CD14-positive monocyte (primary cell): ENCODE measurements at regions not wholly inside any gene's neighbourhood (a gene's known extent, or its start where the extent isn't known, plus 50 kb on each side); places are given as distances from the start of the nearest gene placed in this dataset.
A peak's percentile ranks its signal among the peaks of the same experiment; 100 is the strongest.

Experiments
- DNase-seq, 3 donors: peaks; one replicate each; pipeline ENCODE4 v3.0.0-alpha.2; 2011 to 2022
- H2AFZ ChIP-seq: 2 replicates; pipeline ENCODE4 v1.6.0; 2012; ENCODE audit warnings: mild to moderate bottlenecking, low read depth, low read length, inconsistent platforms; ENCODE audit not compliant: insufficient read depth, poor library complexity, severe bottlenecking
- H3K27ac ChIP-seq, 2 donors: 1 replicate in 1 of 2; 2 replicates in 1 of 2; pipeline ENCODE4 v1.5.1; 2012 to 2013; ENCODE audit warnings: low read length in 2 of 2, control low read depth in 1 of 2, inconsistent platforms in 1 of 2, low read depth in 1 of 2, mild to moderate bottlenecking in 1 of 2
- H3K27me3 ChIP-seq, 2 donors: one replicate each; pipeline versions ENCODE4 v1.6.0 to v1.6.1; 2011 to 2013; ENCODE audit warnings: low read length in 2 of 2; ENCODE audit not compliant: control insufficient read depth in 2 of 2, insufficient read depth in 2 of 2
- H3K36me3 ChIP-seq, 2 donors: replicated peaks in 1 of 2; 1 replicate in 1 of 2; 2 replicates in 1 of 2; pipeline versions ENCODE4 v1.5.1 to v1.6.1; 2012 to 2013; ENCODE audit warnings: low read length in 2 of 2, control low read depth in 1 of 2, inconsistent platforms in 1 of 2, mild to moderate bottlenecking in 1 of 2; ENCODE audit not compliant: insufficient read depth in 2 of 2, control insufficient read depth in 1 of 2
- H3K4me1 ChIP-seq, 2 donors: 1 replicate in 1 of 2; 2 replicates in 1 of 2; pipeline versions ENCODE4 v1.5.1 to v1.6.1; 2012 to 2013; ENCODE audit warnings: low read length in 2 of 2, control low read depth in 1 of 2, inconsistent platforms in 1 of 2, mild to moderate bottlenecking in 1 of 2, moderate library complexity in 1 of 2; ENCODE audit not compliant: insufficient read depth in 2 of 2, control insufficient read depth in 1 of 2
- H3K4me2 ChIP-seq: replicated peaks from 2 replicates; pipeline ENCODE3; 2012; ENCODE audit warnings: low read length, moderate library complexity, mild to moderate bottlenecking; ENCODE audit not compliant: poor library complexity, severe bottlenecking; ENCODE audit errors: extremely low read depth
- H3K4me3 ChIP-seq, 3 experiments: fragments of 200-600 bp in 1 of 3; sonication (generic) in 1 of 3; replicated peaks in 1 of 3; 1 replicate in 2 of 3; 2 replicates in 1 of 3; pipeline ENCODE4 v1.5.1; 2011 to 2013; ENCODE audit warnings: low read length in 3 of 3, mild to moderate bottlenecking in 3 of 3, control low read depth in 2 of 3, low read depth in 2 of 3, inconsistent platforms in 1 of 3, moderate library complexity in 1 of 3
- H3K79me2 ChIP-seq: 2 replicates; pipeline ENCODE4 v1.6.0; 2012; ENCODE audit warnings: mild to moderate bottlenecking, control low read depth, inconsistent platforms, low read length, moderate library complexity; ENCODE audit not compliant: insufficient read depth
- H3K9ac ChIP-seq: 2 replicates; pipeline ENCODE4 v1.6.0; 2017; ENCODE audit warnings: low read length, mild to moderate bottlenecking; ENCODE audit not compliant: insufficient read depth, poor library complexity, severe bottlenecking
- H3K9me3 ChIP-seq, 2 donors: replicated peaks in 1 of 2; 1 replicate in 1 of 2; 2 replicates in 1 of 2; pipeline versions ENCODE4 v1.5.1 to v1.6.1; 2012 to 2013; ENCODE audit warnings: low read length in 2 of 2, control low read depth in 1 of 2; ENCODE audit not compliant: control insufficient read depth in 1 of 2, insufficient read depth in 1 of 2
- H4K20me1 ChIP-seq: 2 replicates; pipeline ENCODE4 v1.6.0; 2012; ENCODE audit warnings: mild to moderate bottlenecking, low read length, control low read depth, moderate library complexity; ENCODE audit not compliant: insufficient read depth
- H3K27ac Mint-ChIP-seq, 7 donors: one replicate each; pipeline ENCODE4 v1.8.0; 2020; ENCODE audit warnings: mild to moderate bottlenecking in 7 of 7, mixed read lengths in 7 of 7, moderate library complexity in 6 of 7, inconsistent platforms in 2 of 7
- H3K27me3 Mint-ChIP-seq, 3 donors: one replicate each; pipeline ENCODE4 v1.8.0; 2021 to 2022; ENCODE audit warnings: low read depth in 3 of 3, mild to moderate bottlenecking in 3 of 3, mixed read lengths in 3 of 3, moderate library complexity in 3 of 3, inconsistent platforms in 1 of 3
- H3K36me3 Mint-ChIP-seq, 2 donors: one replicate each; pipeline ENCODE4 v1.8.0; 2020; ENCODE audit warnings: mixed read lengths in 2 of 2, inconsistent platforms in 1 of 2, mild to moderate bottlenecking in 1 of 2
- H3K4me1 Mint-ChIP-seq: one replicate; pipeline ENCODE4 v1.8.0; 2020; ENCODE audit warnings: mild to moderate bottlenecking, mixed read lengths
- H3K4me3 Mint-ChIP-seq, 2 donors: one replicate each; pipeline ENCODE4 v1.8.0; 2020; ENCODE audit warnings: mild to moderate bottlenecking in 2 of 2, mixed read lengths in 2 of 2, moderate library complexity in 1 of 2
- H3K9me3 Mint-ChIP-seq, 7 donors: one replicate each; pipeline ENCODE4 v1.8.0; 2020 to 2022; ENCODE audit warnings: mixed read lengths in 7 of 7, mild to moderate bottlenecking in 6 of 7, moderate library complexity in 6 of 7, inconsistent platforms in 2 of 7
- WGBS: methylation state at CpG from one replicate; pipeline ENCODE4 v1.1.5; 2013; ENCODE audit warnings: missing lambda C conversion rate; ENCODE audit not compliant: insufficient coverage; 5-methylcytosine and 5-hydroxymethylcytosine counted together
- intact Hi-C, 2 donors: fragments of 100-400 bp; cut with micrococcal nuclease; formaldehyde crosslinking; loops; one replicate each; pipeline versions ENCODE4 v1.15.0 to v1.15.1; 2023
- TF ChIP-seq, protein P1 (sequence below): fragments of 200-600 bp; IDR thresholded peaks from one replicate; pipeline ENCODE4 v1.8.0; 2022; ENCODE audit warnings: antibody characterized with exemption, mild to moderate bottlenecking

DNA sequence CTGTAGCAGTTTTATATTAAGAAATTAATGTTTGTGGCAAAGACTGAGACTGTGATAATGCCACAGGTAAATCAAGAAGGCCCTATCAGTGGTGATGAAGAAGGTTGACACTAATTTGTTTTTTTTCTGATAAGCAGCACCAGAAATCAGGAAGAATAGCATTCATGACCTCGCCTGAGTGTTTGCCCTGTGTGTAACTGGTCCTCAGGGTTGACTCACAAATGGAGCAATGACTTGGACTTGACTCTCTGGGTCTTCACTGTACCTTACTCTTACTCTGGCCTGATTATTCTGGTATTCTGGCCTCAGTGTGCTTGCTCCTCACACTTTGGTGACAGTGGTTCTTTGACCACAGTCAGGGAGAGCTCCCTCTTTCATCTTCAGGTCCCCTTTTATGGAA is 243.9 kb downstream of the HAO1 start:
- intact Hi-C loops = no loop called here
- 86% methylated on average over 1 of the region's 1 CpG for WGBS

DNA sequence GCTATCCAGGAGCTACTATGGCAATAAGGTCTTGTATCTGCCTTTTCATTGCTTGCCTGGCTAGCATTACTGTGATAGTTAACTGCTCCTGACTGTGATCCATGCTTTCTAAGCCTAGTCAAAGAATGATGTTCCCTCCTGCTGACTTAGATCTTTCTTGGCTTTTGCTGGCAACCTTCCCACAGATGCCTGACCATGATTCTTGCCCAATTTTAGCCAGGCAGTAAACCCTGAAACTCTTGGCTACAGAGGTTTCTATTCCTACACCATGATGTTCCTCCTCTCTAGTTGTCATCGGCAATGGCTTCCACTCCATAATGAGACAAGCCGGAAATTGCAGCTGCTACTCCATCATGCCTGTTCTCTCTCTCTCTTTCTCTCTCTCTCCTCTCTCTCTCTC is 238.1 kb downstream of the HAO1 start:
- intact Hi-C loops = no loop called here
- Histone ChIP-seq H3K9ac (no peak overlapping the region), H3K27ac (no peak overlapping the region), H2AFZ (no peak overlapping the region), H3K36me3 (no peaks in the 10 kb centered on the region), H3K4me1 (no peaks in the 10 kb centered on the region), H3K27me3 (no peaks in the 10 kb centered on the region), H3K79me2 (no peaks in the 10 kb centered on the region), H3K4me2 (no peak overlapping the region), H3K4me3 (no peak overlapping the region), H3K9me3 (no peaks in the 10 kb centered on the region), H4K20me1 (no peaks in the 10 kb centered on the region)
- 91% methylated on average over 2 of the region's 2 CpGs for WGBS
- no peak for DNase-seq
- H3K4me1 Mint-ChIP-seq = no peaks in the 10 kb centered on the region
- no peak overlapping the region for H3K4me3 Mint-ChIP-seq
- peaks cover 0 to 3% (median 0%) of the 10 kb centered on the region in 7 donors for H3K9me3 Mint-ChIP-seq
- peaks cover 1 to 4% (median 2%) of the 10 kb centered on the region in 3 donors for H3K27me3 Mint-ChIP-seq
- no peaks in the 10 kb centered on the region for H3K36me3 Mint-ChIP-seq
- peak overlapping the region in 1 of 7 donors; percentile 2 for H3K27ac Mint-ChIP-seq
- TF ChIP-seq, protein P1, sequence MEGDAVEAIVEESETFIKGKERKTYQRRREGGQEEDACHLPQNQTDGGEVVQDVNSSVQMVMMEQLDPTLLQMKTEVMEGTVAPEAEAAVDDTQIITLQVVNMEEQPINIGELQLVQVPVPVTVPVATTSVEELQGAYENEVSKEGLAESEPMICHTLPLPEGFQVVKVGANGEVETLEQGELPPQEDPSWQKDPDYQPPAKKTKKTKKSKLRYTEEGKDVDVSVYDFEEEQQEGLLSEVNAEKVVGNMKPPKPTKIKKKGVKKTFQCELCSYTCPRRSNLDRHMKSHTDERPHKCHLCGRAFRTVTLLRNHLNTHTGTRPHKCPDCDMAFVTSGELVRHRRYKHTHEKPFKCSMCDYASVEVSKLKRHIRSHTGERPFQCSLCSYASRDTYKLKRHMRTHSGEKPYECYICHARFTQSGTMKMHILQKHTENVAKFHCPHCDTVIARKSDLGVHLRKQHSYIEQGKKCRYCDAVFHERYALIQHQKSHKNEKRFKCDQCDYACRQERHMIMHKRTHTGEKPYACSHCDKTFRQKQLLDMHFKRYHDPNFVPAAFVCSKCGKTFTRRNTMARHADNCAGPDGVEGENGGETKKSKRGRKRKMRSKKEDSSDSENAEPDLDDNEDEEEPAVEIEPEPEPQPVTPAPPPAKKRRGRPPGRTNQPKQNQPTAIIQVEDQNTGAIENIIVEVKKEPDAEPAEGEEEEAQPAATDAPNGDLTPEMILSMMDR = no peak

More for the DNA sequence above, 243.9 kb downstream of the HAO1 start:
- no peaks in the 10 kb centered on the region for H3K4me1 ChIP-seq
- TF ChIP-seq, protein P1 = no peak
- H3K9ac ChIP-seq = no peak overlapping the region
- Mint-ChIP-seq H3K27ac (no peak overlapping the region), H3K9me3 (peaks cover 0 to 3% (median 0%) of the 10 kb centered on the region in 7 donors), H3K36me3 (no peaks in the 10 kb centered on the region), H3K4me1 (no peaks in the 10 kb centered on the region), H3K4me3 (no peak overlapping the region), H3K27me3 (peaks cover 0 to 3% (median 0%) of the 10 kb centered on the region in 3 donors)
- no peaks in the 10 kb centered on the region for H4K20me1 ChIP-seq
- H3K27me3 ChIP-seq = no peaks in the 10 kb centered on the region
- DNase-seq = no peak
- no peaks in the 10 kb centered on the region for H3K9me3 ChIP-seq
- H3K79me2 ChIP-seq = no peaks in the 10 kb centered on the region
- no peaks in the 10 kb centered on the region for H3K36me3 ChIP-seq
- H2AFZ ChIP-seq = no peak overlapping the region
- no peak overlapping the region for H3K27ac ChIP-seq
- H3K4me3 ChIP-seq = no peak overlapping the region
- no peak overlapping the region for H3K4me2 ChIP-seq
